KBM-7 (cell line): ENCODE measurements at regions not wholly inside any gene's neighbourhood (a gene's known extent, or its start where the extent isn't known, plus 50 kb on each side); places are given as distances from the start of the nearest gene placed in this dataset.
A peak's percentile ranks its signal among the peaks of the same experiment; 100 is the strongest.
"Not testable (repeated sequence)": the region's sequence is repeated elsewhere in the genome, so short reads cannot be mapped to it uniquely, and the experiment has no call there.

Experiments used
- DNase-seq: peaks from one replicate; pipeline ENCODE4 v3.0.0-alpha.2; 2015
- in situ Hi-C: fragments of 300-500 bp; cut with MboI; formaldehyde crosslinking; loops from 2 replicates; pipeline ENCODE4 v1.14.3; 2020; ENCODE audit warnings: low sequenced_read_pairs, low pct_unique_long_range_greater_than_20kb, mixed read lengths

- in situ Hi-C loops: no loop called here
- no peak for DNase-seq
Observed at GRCh38 chr1:188004849-188005248, 1176.1 kb downstream of the PLA2G4A start.

GRCh38 chr1:188006354-188006753 is 1177.6 kb downstream of the PLA2G4A start:
- in situ Hi-C loops: no loop called here
- DNase-seq: peak; percentile 11

DNA sequence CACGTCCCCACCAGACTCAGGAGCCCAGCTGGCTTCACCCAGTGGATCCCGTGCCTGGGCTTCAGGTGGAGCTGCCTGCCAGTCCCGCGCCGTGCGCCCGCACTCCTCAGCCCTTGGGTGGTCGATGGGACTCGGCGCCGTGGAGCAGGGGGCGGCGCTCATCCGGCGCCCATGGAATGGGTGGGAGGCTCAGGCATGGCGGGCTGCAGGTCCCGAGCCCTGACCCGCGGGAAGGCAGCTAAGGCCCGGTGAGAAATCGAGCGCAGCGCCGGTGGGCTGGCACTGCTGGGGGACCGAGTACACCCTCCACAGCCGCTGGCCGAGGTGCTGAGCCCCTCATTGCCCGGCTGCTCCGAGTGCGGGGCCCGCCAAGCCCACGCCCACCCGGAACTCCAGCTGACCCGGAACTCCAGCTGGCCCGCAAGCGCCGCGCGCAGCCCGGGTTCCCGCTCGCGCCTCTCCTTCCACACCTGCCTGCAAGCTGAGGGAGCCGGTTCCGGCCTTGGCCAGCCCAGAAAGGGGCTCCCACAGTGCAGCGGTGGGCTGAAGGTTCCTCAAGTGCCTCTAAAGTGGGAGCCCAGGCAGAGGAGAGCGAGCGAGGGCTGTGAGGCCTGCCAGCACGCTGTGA is 1184.6 kb downstream of the PLA2G4A start:
- DNase-seq, in situ Hi-C loops: not testable (repeated sequence)

DNA sequence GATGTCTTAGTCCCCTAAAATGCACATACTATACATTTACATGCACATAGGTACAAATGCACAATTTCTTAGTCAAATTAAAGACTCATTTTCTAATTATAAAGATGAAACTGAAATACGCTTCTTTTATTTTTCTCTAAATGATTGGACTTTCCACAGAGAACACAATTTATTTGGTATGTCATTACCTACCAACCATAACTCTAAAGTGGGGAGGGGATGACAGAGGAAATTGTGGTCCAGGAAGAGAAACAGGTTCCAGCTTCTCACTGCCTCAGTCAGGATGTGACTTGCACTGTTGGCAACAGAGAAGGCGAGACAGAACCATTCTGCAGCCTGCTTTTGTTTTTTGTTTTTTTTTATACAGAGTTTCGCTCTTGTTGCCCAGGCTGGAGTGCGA is 1189.2 kb downstream of the PLA2G4A start:
- DNase-seq: no peak
- in situ Hi-C loops: no loop called here

GRCh38 chr1:188022661-188023060 is 1193.9 kb downstream of the PLA2G4A start:
- no peak for DNase-seq
- in situ Hi-C loops: no loop called here

GRCh38 chr1:188023206-188023605 is 1194.5 kb downstream of the PLA2G4A start:
- in situ Hi-C loops: no loop called here

DNA sequence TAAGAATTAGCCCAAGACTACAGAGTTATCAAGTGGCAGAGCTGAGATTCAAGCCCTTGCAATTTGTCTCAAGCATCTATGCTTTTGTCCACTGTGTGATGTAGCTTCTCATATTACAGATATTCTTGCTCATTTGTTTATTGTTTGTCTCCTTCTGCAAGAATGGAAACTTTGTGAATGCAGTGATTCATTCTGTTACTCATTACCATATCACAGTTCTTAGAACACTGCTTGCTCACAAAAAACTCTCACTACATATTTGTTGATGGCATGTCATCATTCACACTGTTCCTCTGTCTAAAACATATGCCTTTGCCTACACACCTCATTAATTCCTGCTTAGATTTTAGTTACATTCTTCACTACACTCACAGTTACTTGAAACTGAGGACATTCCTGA is 1198.9 kb downstream of the PLA2G4A start:
- no peak for DNase-seq
- in situ Hi-C loops: no loop called here

More at GRCh38 chr1:188023206-188023605, 1194.5 kb downstream of the PLA2G4A start:
- DNase-seq: no peak

DNA sequence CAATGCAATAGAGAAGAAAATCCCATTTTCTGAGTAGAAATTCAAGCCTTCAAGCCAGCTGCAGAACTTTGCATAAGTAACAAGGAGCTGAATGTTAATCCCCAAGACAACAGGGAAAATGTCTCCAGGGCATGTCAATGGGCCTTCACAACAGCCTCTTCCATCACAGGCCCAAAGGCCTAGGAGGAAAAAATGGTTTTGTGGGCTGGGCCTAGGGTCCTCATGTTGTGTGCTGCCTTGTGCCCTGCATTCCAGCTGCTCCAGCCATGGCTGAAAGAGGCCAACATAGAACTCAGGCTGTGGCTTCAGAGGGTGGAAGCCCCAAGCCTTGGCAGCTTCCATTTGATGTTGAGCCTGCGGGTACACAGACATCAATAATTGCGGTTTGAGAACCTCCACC is 1208.8 kb downstream of the PLA2G4A start:
- in situ Hi-C loops, DNase-seq: not testable (repeated sequence)

DNA sequence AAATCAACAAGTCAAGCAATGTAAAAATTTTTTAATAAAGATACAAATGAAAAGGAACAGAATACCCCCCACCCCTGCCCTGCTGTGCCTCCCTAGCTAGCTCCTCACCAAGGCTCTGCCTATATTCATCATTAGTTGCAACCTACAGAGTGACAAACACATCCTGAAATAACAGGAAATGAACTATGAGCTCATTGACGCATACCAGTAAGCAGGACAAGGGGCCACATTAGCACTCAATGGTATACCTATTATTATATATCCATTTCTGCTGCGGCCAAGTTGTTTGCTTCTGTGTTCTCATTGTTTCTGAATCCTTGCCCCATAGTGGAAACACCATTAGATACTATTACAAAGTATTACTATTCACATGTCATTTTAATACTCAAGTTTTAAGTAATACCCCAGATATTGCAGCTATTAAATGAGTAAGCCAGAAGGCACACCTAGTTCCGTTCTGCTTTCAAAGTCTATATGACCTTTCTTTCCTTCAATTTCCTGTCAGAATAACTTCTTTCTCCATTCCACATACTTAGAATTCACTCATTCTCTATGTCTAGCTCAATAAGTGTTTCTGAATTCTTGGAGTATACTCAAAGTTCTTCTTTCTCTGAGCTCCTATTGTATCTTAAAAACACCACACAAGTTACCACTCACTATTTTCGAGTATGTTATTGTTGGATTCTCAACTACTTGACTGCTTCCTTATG is 1214.9 kb downstream of the PLA2G4A start:
- no peak for DNase-seq
- in situ Hi-C loops: no loop called here

GRCh38 chr1:188050250-188050649 is 1221.5 kb downstream of the PLA2G4A start:
- in situ Hi-C loops: no loop called here
- no peak for DNase-seq

DNA sequence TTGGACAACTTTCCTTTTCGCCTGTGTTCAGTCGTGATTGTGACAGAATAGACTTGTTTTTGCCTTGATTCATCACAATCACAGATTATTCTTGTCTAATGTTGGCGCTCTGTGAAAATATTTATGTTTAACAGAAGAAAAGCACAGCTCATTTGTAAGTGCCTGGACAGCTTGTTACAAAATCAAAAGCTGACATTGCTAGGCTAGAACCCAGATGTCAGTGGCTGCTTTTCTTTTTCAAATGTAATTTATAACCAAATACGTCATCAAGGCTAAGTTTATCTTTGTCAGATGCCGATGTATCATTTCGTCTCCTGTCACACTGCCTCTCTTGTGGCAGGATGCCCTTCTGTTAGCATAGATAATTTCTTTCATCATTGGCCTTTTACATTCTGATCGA is 1227.3 kb downstream of the PLA2G4A start:
- DNase-seq: no peak
- in situ Hi-C loops: no loop called here

DNA sequence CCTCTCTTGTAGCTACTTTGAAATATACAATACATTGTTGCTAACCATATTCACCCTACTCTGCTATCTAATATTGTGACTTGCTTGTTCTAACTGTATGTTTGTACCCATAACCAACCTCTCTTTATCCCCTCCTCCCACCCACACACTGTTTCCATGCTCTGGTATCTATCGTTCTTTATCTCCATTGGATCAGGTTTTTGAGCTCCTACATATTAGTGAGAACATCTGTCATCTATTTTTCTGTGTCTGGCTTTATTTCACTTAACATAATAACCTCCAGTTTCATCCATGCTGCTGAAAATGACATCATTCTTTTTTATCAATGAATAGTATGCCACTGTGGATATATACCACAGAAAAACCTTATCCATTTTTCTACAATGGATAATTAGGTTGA is 1230.1 kb downstream of the PLA2G4A start:
- DNase-seq: no peak
- in situ Hi-C loops: no loop called here

GRCh38 chr1:188061881-188062280 is 1233.1 kb downstream of the PLA2G4A start:
- DNase-seq: no peak
- in situ Hi-C loops: no loop called here

GRCh38 chr1:188062456-188062855 is 1233.7 kb downstream of the PLA2G4A start:
- DNase-seq: no peak
- in situ Hi-C loops: no loop called here

- no peak for DNase-seq
- in situ Hi-C loops: no loop called here
Observed at GRCh38 chr1:188065917-188066316, 1237.2 kb downstream of the PLA2G4A start.

GRCh38 chr1:188070848-188071247 is 1242.1 kb downstream of the PLA2G4A start:
- peak; percentile 1 for DNase-seq
- in situ Hi-C loops: no loop called here

DNA sequence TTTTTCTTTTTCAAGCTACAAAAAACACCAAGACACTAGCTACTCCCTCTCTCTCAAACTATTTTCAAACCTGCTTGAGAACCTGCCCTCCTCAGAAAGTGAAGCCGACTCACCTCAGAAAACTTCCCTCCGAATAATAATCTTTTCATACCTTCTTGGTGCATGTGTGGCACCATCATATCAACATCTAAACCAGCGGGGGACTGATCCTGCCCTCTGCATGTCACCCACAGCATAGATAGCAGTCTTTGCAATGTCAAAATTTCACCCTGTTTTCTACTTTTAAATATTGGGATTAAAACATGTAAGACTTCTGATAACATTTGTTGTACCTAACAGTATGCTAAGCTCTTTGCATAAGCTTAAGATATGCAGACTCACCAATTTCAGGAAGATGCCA is 1260.3 kb downstream of the PLA2G4A start:
- in situ Hi-C loops: no loop called here
- DNase-seq: no peak

- DNase-seq: no peak
- in situ Hi-C loops: no loop called here
Observed at GRCh38 chr1:188089461-188089860, 1260.7 kb downstream of the PLA2G4A start.

- no peak for DNase-seq
- in situ Hi-C loops: no loop called here
Observed at GRCh38 chr1:188096521-188096920, 1267.8 kb downstream of the PLA2G4A start.

- in situ Hi-C loops: no loop called here
- no peak for DNase-seq
Observed at GRCh38 chr1:188117436-188117835, 1288.7 kb downstream of the PLA2G4A start.

DNA sequence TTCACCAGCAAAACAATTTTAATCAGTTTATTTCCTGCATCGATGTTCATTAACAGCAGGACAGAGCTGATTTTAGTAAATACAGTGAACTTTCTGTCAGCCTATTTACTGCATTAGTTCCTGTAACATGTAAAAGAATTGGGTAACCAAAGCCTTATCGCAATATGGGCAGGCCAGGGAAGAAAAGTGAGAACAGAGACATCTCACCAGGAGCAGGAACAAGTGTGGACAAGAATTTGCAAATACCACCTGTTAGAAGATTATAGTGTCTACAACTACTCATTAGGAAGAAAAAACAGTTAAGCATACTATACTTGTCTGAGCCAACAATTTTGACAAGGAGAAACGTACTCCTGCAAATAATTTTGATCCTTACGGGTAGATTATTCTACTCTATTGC is 1293.9 kb downstream of the PLA2G4A start:
- DNase-seq: no peak
- in situ Hi-C loops: no loop called here
